A673 (cell line): ENCODE measurements at regions not wholly inside any gene's neighbourhood (a gene's known extent, or its start where the extent isn't known, plus 50 kb on each side); places are given as distances from the start of the nearest gene placed in this dataset.

Experiments used
- CTCF ChIP-seq: fragments of 300-800, 200-600 bp; sonication (generic); conservative IDR thresholded peaks from 2 replicates; pipeline ENCODE4 v1.5.1; 2017; ENCODE audit warnings: low read depth, mild to moderate bottlenecking, antibody characterized with exemption, low read length, moderate library complexity, mixed read lengths
- EZH2 ChIP-seq: fragments of 200-600 bp; sonication (generic); IDR thresholded peaks from 2 replicates; pipeline ENCODE4 v1.6.1; 2017; ENCODE audit warnings: borderline replicate concordance, low read depth, mild to moderate bottlenecking, mixed read lengths, antibody characterized with exemption, low read length; ENCODE audit not compliant: poor library complexity, severe bottlenecking

- TF ChIP-seq CTCF (no peak), EZH2 (no peak)
These were observed 415.9 kb upstream of the ERCC4 start for GRCh38 chr16:13503960-13504635.
